ENCODE measurements at regions not wholly inside any gene's neighbourhood (a gene's known extent, or its start where the extent isn't known, plus 50 kb on each side); places are given as distances from the start of the nearest gene placed in this dataset.

- TF ChIP-seq CTCF (conservative IDR thresholded peaks at IDR 0.05 in 1 of 2, IDR thresholded peaks at IDR 0.05 in 1 of 2; ENCODE audit: low read depth in 1 of 2, low read length in 2 of 2) (no peak), EZH2 (IDR thresholded peaks at IDR 0.05; ENCODE audit: low read length, missing control alignments) (no peak)
These were observed 1308.0 kb downstream of the EPHA7 start for GRCh38 chr6:92111386-92111785.

All from fibroblast of lung (primary cell).